ENCODE measurements at regions not wholly inside any gene's neighbourhood (a gene's known extent, or its start where the extent isn't known, plus 50 kb on each side); places are given as distances from the start of the nearest gene placed in this dataset.

DNA sequence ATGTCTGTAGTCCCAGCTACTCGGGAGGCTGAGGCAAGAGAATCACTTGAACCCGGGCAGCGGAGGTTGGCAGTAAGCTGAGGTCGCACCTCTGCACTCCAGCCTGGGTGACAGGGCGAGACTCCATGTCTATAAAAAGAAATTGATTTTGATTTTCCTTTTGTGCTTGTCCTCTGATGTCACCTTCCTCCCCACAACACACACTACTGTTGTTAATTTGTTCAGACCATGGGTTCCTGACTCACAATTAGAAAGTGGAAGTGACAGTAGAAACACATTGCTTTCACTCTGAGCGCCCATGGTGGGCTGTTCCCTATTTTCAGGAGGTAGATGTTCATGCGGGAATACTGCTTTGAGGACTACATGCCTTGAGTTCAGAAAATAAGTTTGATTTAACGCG, 165.5 kb upstream of the KCNJ6 start:
- H3K4me3 ChIP-seq = no peak overlapping the region
- no peak overlapping the region for H3K27ac ChIP-seq
- no peaks in the 10 kb centered on the region for H3K27me3 ChIP-seq
- H3K4me1 ChIP-seq = no peaks in the 10 kb centered on the region
- WGBS, 2 donors = 92 to 93% methylated on average over 9 of the region's 9 CpGs
- intact Hi-C loops (cut with DNase I; ENCODE audit: low total_unique reads) = no loop called here
- no peak for TF ChIP-seq CTCF (IDR thresholded peaks at IDR 0.05)
- TF ChIP-seq POLR2A (IDR thresholded peaks at IDR 0.05) = no peak
- no peak for DNase-seq
- no peaks in the 10 kb centered on the region for H3K9me3 ChIP-seq
- H3K36me3 ChIP-seq (ENCODE audit: low read depth, missing control alignments) = no peaks in the 10 kb centered on the region

GRCh38 chr21:38082936-38083485, 166.8 kb upstream of the KCNJ6 start:
- H3K27ac ChIP-seq = no peak overlapping the region
- no peaks in the 10 kb centered on the region for H3K4me1 ChIP-seq
- no peak for DNase-seq
- no peak overlapping the region for H3K4me3 ChIP-seq
- 73 to 80% methylated on average over 4 of the region's 4 CpGs for WGBS, 2 donors
- no peaks in the 10 kb centered on the region for H3K36me3 ChIP-seq (ENCODE audit: low read depth, missing control alignments)
- no peak for TF ChIP-seq CTCF (IDR thresholded peaks at IDR 0.05)
- no peak for TF ChIP-seq POLR2A (IDR thresholded peaks at IDR 0.05)
- no peaks in the 10 kb centered on the region for H3K9me3 ChIP-seq
- no peaks in the 10 kb centered on the region for H3K27me3 ChIP-seq
- intact Hi-C loops (cut with DNase I; ENCODE audit: low total_unique reads) = no loop called here

DNA sequence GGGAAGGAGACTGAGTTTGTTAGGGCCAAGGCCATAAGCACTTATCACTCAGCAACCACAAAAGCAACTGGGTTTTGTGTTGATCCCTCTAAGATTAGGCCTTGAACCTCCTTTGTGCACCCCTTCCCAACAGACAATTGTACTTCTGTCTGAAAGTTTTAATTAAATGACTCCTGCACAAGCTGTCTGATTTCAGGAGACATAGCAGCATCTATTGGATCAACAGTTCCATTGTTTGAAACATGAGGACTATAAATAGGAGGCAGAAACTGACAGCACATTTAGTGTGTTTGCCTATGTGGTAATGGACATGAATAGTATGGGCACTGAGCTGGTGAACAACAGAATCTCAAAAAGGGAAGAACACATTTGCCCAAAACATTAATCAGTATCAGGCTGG, 167.3 kb upstream of the KCNJ6 start:
- H3K36me3 ChIP-seq (ENCODE audit: low read depth, missing control alignments) = no peaks in the 10 kb centered on the region
- intact Hi-C loops (cut with DNase I; ENCODE audit: low total_unique reads) = no loop called here

GRCh38 chr21:38086580-38086979, 170.2 kb upstream of the KCNJ15 start:
- Histone ChIP-seq H3K36me3 (ENCODE audit: low read depth, missing control alignments) (no peaks in the 10 kb centered on the region), H3K27me3 (no peaks in the 10 kb centered on the region), H3K9me3 (no peaks in the 10 kb centered on the region), H3K27ac (no peak overlapping the region), H3K4me1 (no peaks in the 10 kb centered on the region), H3K4me3 (no peak overlapping the region)
- intact Hi-C loops (cut with DNase I; ENCODE audit: low total_unique reads) = no loop called here
- 88 to 97% methylated on average over 1 of the region's 1 CpG for WGBS, 2 donors
- DNase-seq = no peak
- no peak for TF ChIP-seq CTCF (IDR thresholded peaks at IDR 0.05)
- no peak for TF ChIP-seq POLR2A (IDR thresholded peaks at IDR 0.05)

More for the DNA sequence above, 167.3 kb upstream of the KCNJ6 start:
- no peak for DNase-seq
- Histone ChIP-seq H3K4me1 (no peaks in the 10 kb centered on the region), H3K27ac (no peak overlapping the region), H3K27me3 (no peaks in the 10 kb centered on the region), H3K4me3 (no peak overlapping the region), H3K9me3 (no peaks in the 10 kb centered on the region)
- TF ChIP-seq CTCF (IDR thresholded peaks at IDR 0.05) = no peak
- no peak for TF ChIP-seq POLR2A (IDR thresholded peaks at IDR 0.05)

DNA sequence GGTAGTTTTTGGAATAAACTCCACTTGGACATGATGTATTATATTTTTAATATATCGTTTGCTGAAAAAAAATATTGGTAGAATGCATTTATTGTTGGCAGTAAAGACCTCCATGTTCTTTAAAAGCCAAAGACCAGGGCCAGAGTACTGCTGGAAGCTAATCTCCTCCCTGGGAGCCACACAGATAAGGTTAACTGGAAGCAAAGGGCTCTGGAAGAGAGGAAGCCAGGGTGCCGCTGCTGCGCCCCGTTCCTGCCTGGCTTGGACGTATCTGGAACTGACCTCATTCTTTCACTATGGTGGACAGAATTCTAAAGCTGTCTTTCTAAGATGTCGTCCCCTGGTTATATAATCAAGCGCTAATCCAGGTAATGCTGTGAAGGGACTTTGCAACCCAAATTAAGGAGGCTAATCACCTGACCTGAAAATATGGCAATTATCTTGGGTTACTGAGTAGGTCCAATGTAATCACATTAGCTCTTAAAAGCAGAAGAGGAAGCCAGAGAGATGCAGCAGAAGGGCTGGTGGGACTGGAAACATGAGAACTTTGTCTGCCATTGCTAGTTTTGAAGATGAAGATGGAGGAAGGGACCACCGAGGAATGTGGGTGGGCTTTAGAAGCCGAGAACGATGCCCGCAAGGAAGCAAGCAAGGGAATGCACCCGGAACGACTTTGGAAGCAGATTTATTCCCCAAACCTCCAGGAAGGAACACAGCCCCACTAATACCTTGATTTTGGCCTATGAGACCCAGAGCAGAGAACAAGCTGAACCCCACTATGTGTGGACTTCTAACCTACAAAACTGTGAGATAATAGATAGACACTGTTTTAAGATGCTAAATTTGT, 167.7 kb upstream of the KCNJ15 start:
- WGBS, 2 donors = 67 to 73% methylated on average over 13 of the region's 13 CpGs

More for the DNA sequence above, 167.7 kb upstream of the KCNJ15 start:
- Histone ChIP-seq H3K27ac (no peak overlapping the region), H3K27me3 (no peaks in the 10 kb centered on the region), H3K9me3 (no peaks in the 10 kb centered on the region), H3K36me3 (ENCODE audit: low read depth, missing control alignments) (no peaks in the 10 kb centered on the region), H3K4me1 (no peaks in the 10 kb centered on the region), H3K4me3 (no peak overlapping the region)
- TF ChIP-seq POLR2A (IDR thresholded peaks at IDR 0.05) (no peak), CTCF (IDR thresholded peaks at IDR 0.05) (no peak)
- no peak for DNase-seq
- intact Hi-C loops (cut with DNase I; ENCODE audit: low total_unique reads) = no loop called here
